H9 (cell line): ENCODE measurements at regions not wholly inside any gene's neighbourhood (a gene's known extent, or its start where the extent isn't known, plus 50 kb on each side); places are given as distances from the start of the nearest gene placed in this dataset.

ENCODE experiments used
- DNase-seq: peaks from one replicate; pipeline ENCODE4 v3.0.0-alpha.2; 2017
- H2AFZ ChIP-seq: one replicate; pipeline ENCODE4 v1.6.1; 2013; ENCODE audit warnings: mild to moderate bottlenecking, low read length, control low read depth, moderate library complexity
- H2AK5ac ChIP-seq: 2 replicates; pipeline ENCODE4 v1.6.1; 2013; ENCODE audit warnings: low read length, control low read depth, mixed read lengths; ENCODE audit not compliant: insufficient read length
- H2BK120ac ChIP-seq: one replicate; pipeline ENCODE4 v1.6.1; 2013; ENCODE audit warnings: low read depth, mild to moderate bottlenecking, low read length, control low read depth, inconsistent platforms; ENCODE audit not compliant: poor library complexity, severe bottlenecking
- H2BK12ac ChIP-seq: 2 replicates; pipeline ENCODE4 v1.6.1; 2013; ENCODE audit warnings: low read length, control low read depth, mixed read lengths, low read depth; ENCODE audit not compliant: insufficient read length
- H2BK15ac ChIP-seq: 2 replicates; pipeline ENCODE4 v1.6.1; 2013; ENCODE audit warnings: low read depth, low read length, control low read depth
- H2BK20ac ChIP-seq: one replicate; pipeline ENCODE4 v1.6.1; 2013; ENCODE audit warnings: low read depth, mild to moderate bottlenecking, low read length, control low read depth, inconsistent platforms; ENCODE audit not compliant: poor library complexity, severe bottlenecking
- H2BK5ac ChIP-seq: 2 replicates; pipeline ENCODE4 v1.6.1; 2013; ENCODE audit warnings: low read length, control low read depth, mixed read lengths; ENCODE audit not compliant: insufficient read length
- H3K14ac ChIP-seq: 2 replicates; pipeline ENCODE4 v1.6.1; 2013; ENCODE audit warnings: low read length, control low read depth; ENCODE audit not compliant: insufficient read depth
- H3K18ac ChIP-seq: 2 replicates; pipeline ENCODE4 v1.6.1; 2013; ENCODE audit warnings: low read depth, mild to moderate bottlenecking, mixed read lengths, low read length, control low read depth; ENCODE audit not compliant: insufficient read length
- H3K23ac ChIP-seq: 2 replicates; pipeline ENCODE4 v1.6.1; 2013; ENCODE audit warnings: low read length, control low read depth, mixed read lengths, low read depth; ENCODE audit not compliant: insufficient read length
- H3K23me2 ChIP-seq: 2 replicates; pipeline ENCODE4 v1.6.1; 2013; ENCODE audit warnings: low read depth, mild to moderate bottlenecking, mixed read lengths, low read length, control low read depth; ENCODE audit not compliant: insufficient read length, poor library complexity, severe bottlenecking
- H3K27ac ChIP-seq: 2 replicates; pipeline ENCODE4 v1.5.1; 2013; ENCODE audit warnings: low read length, control low read depth, mixed read lengths, low read depth; ENCODE audit not compliant: insufficient read length
- H3K27me3 ChIP-seq: 2 replicates; pipeline ENCODE4 v1.6.1; 2013; ENCODE audit warnings: low read length, control low read depth, inconsistent platforms; ENCODE audit not compliant: insufficient read depth
- H3K4ac ChIP-seq: 2 replicates; pipeline ENCODE4 v1.6.1; 2013; ENCODE audit warnings: low read depth, mild to moderate bottlenecking, control low read depth, inconsistent platforms, low read length, moderate library complexity
- H3K4me1 ChIP-seq: 2 replicates; pipeline ENCODE4 v1.6.1; 2013; ENCODE audit warnings: low read length, control low read depth, inconsistent platforms; ENCODE audit not compliant: insufficient read depth
- H3K4me2 ChIP-seq: 2 replicates; pipeline ENCODE4 v1.6.1; 2013; ENCODE audit warnings: low read length, control low read depth, mixed read lengths; ENCODE audit not compliant: insufficient read length, insufficient read depth
- H3K56ac ChIP-seq: 2 replicates; pipeline ENCODE4 v1.6.1; 2013; ENCODE audit warnings: low read depth, mild to moderate bottlenecking, mixed read lengths, low read length, control low read depth; ENCODE audit not compliant: insufficient read length
- H3K79me1 ChIP-seq: 2 replicates; pipeline ENCODE4 v1.6.1; 2013; ENCODE audit warnings: low read depth, mild to moderate bottlenecking, moderate library complexity, low read length, control low read depth, inconsistent platforms; ENCODE audit not compliant: insufficient read depth, poor library complexity, severe bottlenecking
- H3K79me2 ChIP-seq: 2 replicates; pipeline ENCODE4 v1.6.1; 2013; ENCODE audit warnings: low read length, control low read depth, inconsistent platforms; ENCODE audit not compliant: insufficient read depth
- H3K9ac ChIP-seq: 2 replicates; pipeline ENCODE4 v1.6.1; 2013; ENCODE audit warnings: low read length, control low read depth, mixed read lengths; ENCODE audit not compliant: insufficient read length; ENCODE audit errors: extremely low read depth
- H3K9me3 ChIP-seq: one replicate; pipeline ENCODE4 v1.6.1; 2013; ENCODE audit warnings: low read depth, low read length, inconsistent platforms; ENCODE audit not compliant: control insufficient read depth
- H3T11ph ChIP-seq: one replicate; pipeline ENCODE4 v1.6.1; 2013; ENCODE audit warnings: mild to moderate bottlenecking, low read length, control low read depth, inconsistent platforms
- H4K20me1 ChIP-seq: one replicate; pipeline ENCODE4 v1.6.1; 2013; ENCODE audit not compliant: control insufficient read depth, insufficient read length, insufficient read depth
- H4K5ac ChIP-seq: 2 replicates; pipeline ENCODE4 v1.6.1; 2013; ENCODE audit warnings: low read depth, mild to moderate bottlenecking, mixed read lengths, low read length, control low read depth; ENCODE audit not compliant: insufficient read length
- H4K8ac ChIP-seq: replicated peaks from 2 replicates; pipeline ENCODE4 v1.6.1; 2013; ENCODE audit warnings: low read length, control low read depth, mixed read lengths, low read depth; ENCODE audit not compliant: insufficient read length
- H4K91ac ChIP-seq: 2 replicates; pipeline ENCODE4 v1.6.1; 2013; ENCODE audit warnings: low read depth, mild to moderate bottlenecking, moderate library complexity, mixed read lengths, low read length, control low read depth; ENCODE audit not compliant: insufficient read length
- H3K27ac Mint-ChIP-seq, 3 experiments: 2 replicates in 2 of 3; 3 replicates in 1 of 3; pipeline ENCODE4 v1.8.0; 2020 to 2021; ENCODE audit warnings: mixed read lengths in 3 of 3, mild to moderate bottlenecking in 1 of 3, moderate library complexity in 1 of 3
- H3K27me3 Mint-ChIP-seq: 2 replicates; pipeline ENCODE4 v1.8.0; 2021; ENCODE audit warnings: low read depth, mild to moderate bottlenecking, moderate library complexity, mixed read lengths
- H3K36me3 Mint-ChIP-seq, 3 experiments: 2 replicates in 2 of 3; 3 replicates in 1 of 3; pipeline ENCODE4 v1.8.0; 2020 to 2021; ENCODE audit warnings: low read depth in 3 of 3, mixed read lengths in 3 of 3; ENCODE audit not compliant: insufficient read depth in 1 of 3
- H3K4me1 Mint-ChIP-seq, 2 experiments: 2 replicates each; pipeline ENCODE4 v1.8.0; 2020; ENCODE audit warnings: mixed read lengths in 2 of 2
- H3K4me3 Mint-ChIP-seq, 2 experiments: 2 replicates in 1 of 2; 3 replicates in 1 of 2; pipeline ENCODE4 v1.8.0; 2020 to 2021; ENCODE audit warnings: mild to moderate bottlenecking in 2 of 2, mixed read lengths in 2 of 2, moderate library complexity in 1 of 2
- H3K9me3 Mint-ChIP-seq, 2 experiments: 2 replicates in 1 of 2; 3 replicates in 1 of 2; pipeline ENCODE4 v1.8.0; 2020; ENCODE audit warnings: mild to moderate bottlenecking in 2 of 2, mixed read lengths in 2 of 2, moderate library complexity in 1 of 2
- WGBS: extraction: QIAGEN DNeasy Blood & Tissue Kit; methylation state at CpG from one replicate; pipeline ENCODE4 v1.1.7; 2013; ENCODE audit warnings: missing lambda C conversion rate, low lambda C conversion rate, mixed read lengths; ENCODE audit not compliant: insufficient read length; ENCODE audit errors: extremely low coverage; 5-methylcytosine and 5-hydroxymethylcytosine counted together
- TF ChIP-seq, protein P1 (sequence below): fragments of 200-600 bp; sonication (generic); conservative IDR thresholded peaks from 3 replicates; pipeline ENCODE4 v1.8.0; 2021; ENCODE audit warnings: antibody characterized with exemption, mild to moderate bottlenecking

DNA sequence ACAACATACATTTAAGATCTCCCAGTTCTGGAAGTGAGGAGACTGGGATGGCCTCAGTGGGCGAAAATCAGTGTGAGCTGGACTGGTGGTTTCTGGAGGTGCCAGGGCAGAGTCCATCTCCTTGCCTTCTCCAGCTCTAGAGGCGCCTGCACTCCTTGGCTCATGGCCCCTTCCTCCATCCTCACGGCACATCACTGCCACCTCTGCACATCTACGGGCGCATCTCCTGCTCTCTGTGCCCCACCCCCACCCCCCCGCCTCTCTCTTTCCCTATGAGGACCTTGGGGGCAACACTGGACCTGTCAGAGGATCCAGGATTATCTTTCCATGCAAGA lies 62.8 kb upstream of the DIO3 start:
- no peak overlapping the region for H2BK15ac ChIP-seq
- no peaks in the 10 kb centered on the region for H3K23me2 ChIP-seq
- TF ChIP-seq, protein P1, sequence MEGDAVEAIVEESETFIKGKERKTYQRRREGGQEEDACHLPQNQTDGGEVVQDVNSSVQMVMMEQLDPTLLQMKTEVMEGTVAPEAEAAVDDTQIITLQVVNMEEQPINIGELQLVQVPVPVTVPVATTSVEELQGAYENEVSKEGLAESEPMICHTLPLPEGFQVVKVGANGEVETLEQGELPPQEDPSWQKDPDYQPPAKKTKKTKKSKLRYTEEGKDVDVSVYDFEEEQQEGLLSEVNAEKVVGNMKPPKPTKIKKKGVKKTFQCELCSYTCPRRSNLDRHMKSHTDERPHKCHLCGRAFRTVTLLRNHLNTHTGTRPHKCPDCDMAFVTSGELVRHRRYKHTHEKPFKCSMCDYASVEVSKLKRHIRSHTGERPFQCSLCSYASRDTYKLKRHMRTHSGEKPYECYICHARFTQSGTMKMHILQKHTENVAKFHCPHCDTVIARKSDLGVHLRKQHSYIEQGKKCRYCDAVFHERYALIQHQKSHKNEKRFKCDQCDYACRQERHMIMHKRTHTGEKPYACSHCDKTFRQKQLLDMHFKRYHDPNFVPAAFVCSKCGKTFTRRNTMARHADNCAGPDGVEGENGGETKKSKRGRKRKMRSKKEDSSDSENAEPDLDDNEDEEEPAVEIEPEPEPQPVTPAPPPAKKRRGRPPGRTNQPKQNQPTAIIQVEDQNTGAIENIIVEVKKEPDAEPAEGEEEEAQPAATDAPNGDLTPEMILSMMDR = no peak
- no peak overlapping the region for H4K8ac ChIP-seq
- H2BK20ac ChIP-seq = no peak overlapping the region
- H4K20me1 ChIP-seq = no peaks in the 10 kb centered on the region
- no peak overlapping the region for H2BK12ac ChIP-seq
- no peak overlapping the region for H3K4me2 ChIP-seq
- H3K27ac ChIP-seq = no peak overlapping the region
- no peak overlapping the region for H3K4me3 Mint-ChIP-seq
- no peak overlapping the region for H3K18ac ChIP-seq
- H3K14ac ChIP-seq = no peak overlapping the region
- no peaks in the 10 kb centered on the region for H3K79me2 ChIP-seq
- no peaks in the 10 kb centered on the region for H3K4me1 ChIP-seq
- no peak overlapping the region for H2BK120ac ChIP-seq
- H3K56ac ChIP-seq = no peak overlapping the region
- peaks cover 0 to 11% (median 2%) of the 10 kb centered on the region in 3 experiments; a peak in 5 of 7 replicates for H3K36me3 Mint-ChIP-seq
- no peak overlapping the region for H2BK5ac ChIP-seq
- WGBS = no CpG with 5 or more reads among the region's 6 CpGs
- no peak overlapping the region for H3K9ac ChIP-seq
- no peaks in the 10 kb centered on the region for H3K9me3 ChIP-seq
- H3K27me3 ChIP-seq = no peaks in the 10 kb centered on the region; the same call in 1 of the 2 replicates
- no peaks in the 10 kb centered on the region for H3K79me1 ChIP-seq
- peaks cover 17 to 28% of the 10 kb centered on the region in 2 experiments for H3K4me1 Mint-ChIP-seq
- no peak for DNase-seq
- H3T11ph ChIP-seq = no peak overlapping the region
- peaks cover 4 to 13% of the 10 kb centered on the region in 2 experiments; a peak in 4 of 5 replicates for H3K9me3 Mint-ChIP-seq
- no peak overlapping the region for H3K23ac ChIP-seq
- H4K5ac ChIP-seq = no peak overlapping the region
- H3K27me3 Mint-ChIP-seq = peaks cover 10% of the 10 kb centered on the region
- no peak overlapping the region for H3K4ac ChIP-seq
- H2AFZ ChIP-seq = no peak overlapping the region
- H2AK5ac ChIP-seq = no peak overlapping the region
- H4K91ac ChIP-seq = no peak overlapping the region
- H3K27ac Mint-ChIP-seq = no peak overlapping the region
